Peyer's patch (tissue), 4 donors: ENCODE measurements at regions not wholly inside any gene's neighbourhood (a gene's known extent, or its start where the extent isn't known, plus 50 kb on each side); places are given as distances from the start of the nearest gene placed in this dataset.

Experiments used
- DNase-seq, 3 donors: peaks; one replicate each; pipeline ENCODE4 v3.0.0-alpha.2; 2017 to 2019
- H3K27ac ChIP-seq, 4 donors: fragments of 200-600 bp; sonication (generic); one replicate each; pipeline ENCODE4 v1.5.1; 2016 to 2019
- H3K27me3 ChIP-seq, 2 donors: fragments of 200-600 bp; sonication (generic); one replicate each; pipeline ENCODE4 v1.5.1; 2019
- H3K36me3 ChIP-seq, 3 donors: fragments of 200-600 bp; sonication (generic); one replicate each; pipeline ENCODE4 v1.5.1; 2016 to 2019
- H3K4me1 ChIP-seq, 4 donors: fragments of 200-600 bp; sonication (generic); one replicate each; pipeline ENCODE4 v1.5.1; 2016 to 2019
- H3K4me3 ChIP-seq, 4 donors: fragments of 200-600 bp; sonication (generic); 1 replicate in 3 of 4; 2 replicates in 1 of 4; pipeline ENCODE4 v1.5.1; 2016 to 2019; ENCODE audit warnings: mild to moderate bottlenecking in 1 of 4
- H3K9me3 ChIP-seq, 4 donors: fragments of 200-600 bp; sonication (generic); one replicate each; pipeline ENCODE4 v1.5.1; 2016 to 2019; ENCODE audit warnings: mild to moderate bottlenecking in 1 of 4
- POLR2A ChIP-seq, 2 donors: fragments of 450-650 bp; IDR thresholded peaks; one replicate each; pipeline ENCODE4 v1.5.1; 2017; ENCODE audit warnings: antibody characterized with exemption in 2 of 2, mild to moderate bottlenecking in 2 of 2, moderate library complexity in 2 of 2
- TF ChIP-seq, protein P1 (sequence below), 6 experiments: fragments of 450-650 bp in 4 of 6; fragments of 200-600 bp in 2 of 6; sonication (generic) in 1 of 6; IDR thresholded peaks; one replicate each; pipeline ENCODE4 v1.5.1; 2017 to 2019; ENCODE audit warnings: antibody characterized with exemption in 6 of 6, mild to moderate bottlenecking in 3 of 6, moderate library complexity in 1 of 6

DNA sequence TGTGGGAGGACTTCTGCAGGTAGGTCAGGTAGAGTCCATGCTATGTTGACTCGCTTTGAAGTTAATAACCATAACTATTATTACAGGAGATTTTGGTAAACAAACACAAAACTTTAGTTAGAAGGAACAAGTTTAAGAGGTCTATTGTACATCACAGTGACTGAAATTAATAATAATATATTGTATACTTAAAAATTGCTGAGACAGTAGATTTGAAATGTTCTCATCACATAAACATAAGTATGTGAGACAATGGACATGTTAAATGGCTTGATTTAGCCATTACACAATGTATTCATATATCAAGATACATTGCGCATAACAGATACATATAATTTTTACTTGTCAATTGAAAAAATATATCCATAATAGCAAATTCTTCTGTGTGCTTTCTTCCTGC lies 91.4 kb upstream of the CD53 start:
- Histone ChIP-seq H3K4me3 (no peak overlapping the region), H3K36me3 (no peaks in the 10 kb centered on the region), H3K27me3 (no peaks in the 10 kb centered on the region), H3K4me1 (no peaks in the 10 kb centered on the region), H3K9me3 (no peaks in the 10 kb centered on the region), H3K27ac (no peak overlapping the region)
- no peak for DNase-seq
- no peak for TF ChIP-seq POLR2A (IDR thresholded peaks at IDR 0.05)
- TF ChIP-seq, protein P1, sequence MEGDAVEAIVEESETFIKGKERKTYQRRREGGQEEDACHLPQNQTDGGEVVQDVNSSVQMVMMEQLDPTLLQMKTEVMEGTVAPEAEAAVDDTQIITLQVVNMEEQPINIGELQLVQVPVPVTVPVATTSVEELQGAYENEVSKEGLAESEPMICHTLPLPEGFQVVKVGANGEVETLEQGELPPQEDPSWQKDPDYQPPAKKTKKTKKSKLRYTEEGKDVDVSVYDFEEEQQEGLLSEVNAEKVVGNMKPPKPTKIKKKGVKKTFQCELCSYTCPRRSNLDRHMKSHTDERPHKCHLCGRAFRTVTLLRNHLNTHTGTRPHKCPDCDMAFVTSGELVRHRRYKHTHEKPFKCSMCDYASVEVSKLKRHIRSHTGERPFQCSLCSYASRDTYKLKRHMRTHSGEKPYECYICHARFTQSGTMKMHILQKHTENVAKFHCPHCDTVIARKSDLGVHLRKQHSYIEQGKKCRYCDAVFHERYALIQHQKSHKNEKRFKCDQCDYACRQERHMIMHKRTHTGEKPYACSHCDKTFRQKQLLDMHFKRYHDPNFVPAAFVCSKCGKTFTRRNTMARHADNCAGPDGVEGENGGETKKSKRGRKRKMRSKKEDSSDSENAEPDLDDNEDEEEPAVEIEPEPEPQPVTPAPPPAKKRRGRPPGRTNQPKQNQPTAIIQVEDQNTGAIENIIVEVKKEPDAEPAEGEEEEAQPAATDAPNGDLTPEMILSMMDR (IDR thresholded peaks at IDR 0.05), result no peak

DNA sequence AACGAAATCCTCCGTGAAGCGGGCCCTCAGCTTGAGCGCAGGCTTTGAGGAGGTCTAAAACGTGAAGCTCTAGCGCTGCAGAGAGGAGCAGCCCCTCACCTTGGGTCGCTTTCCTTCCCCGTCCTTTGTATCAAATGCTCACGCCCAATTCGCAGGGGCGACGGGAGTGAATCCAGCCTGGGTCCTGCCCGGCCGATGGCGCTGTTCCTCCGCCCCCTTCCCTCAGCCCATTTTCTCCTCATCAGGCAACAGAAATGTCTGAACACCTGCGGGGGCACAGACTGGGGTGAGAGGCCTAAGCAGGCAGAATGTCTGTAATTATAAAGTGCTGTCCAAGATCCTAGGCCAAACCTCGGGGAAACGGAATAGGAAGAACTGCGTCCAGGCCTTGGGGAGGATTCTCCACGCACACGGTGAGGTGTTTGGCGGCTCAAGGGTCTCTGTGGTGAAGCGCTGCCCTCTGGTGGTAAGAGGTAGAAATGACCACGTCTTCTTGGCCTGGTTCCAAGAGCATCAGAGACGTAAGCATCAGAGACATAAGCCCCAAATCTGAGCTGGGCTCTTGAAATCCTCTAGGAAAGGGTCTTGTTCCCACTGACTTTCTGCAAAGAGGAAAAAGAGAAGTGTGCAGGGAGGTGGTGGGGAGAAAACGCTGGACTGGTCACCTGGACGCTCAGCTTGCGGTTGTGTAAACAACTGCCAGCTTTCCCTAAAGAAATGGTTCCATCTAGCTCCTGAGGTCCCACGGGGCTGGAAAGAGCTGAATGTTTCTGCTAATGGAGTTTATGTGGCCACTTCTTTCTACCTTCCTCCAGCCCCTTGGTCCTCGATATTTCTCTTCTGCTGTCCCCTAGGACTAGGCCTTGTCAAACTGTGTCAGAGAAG lies 92.1 kb upstream of the CD53 start:
- TF ChIP-seq, protein P1 (IDR thresholded peaks at IDR 0.05), result peak; percentile 59 to 80 (median 66)
- no peak for TF ChIP-seq POLR2A (IDR thresholded peaks at IDR 0.05)
- H3K27me3 ChIP-seq, result no peaks in the 10 kb centered on the region
- no peaks in the 10 kb centered on the region for H3K4me1 ChIP-seq
- no peaks in the 10 kb centered on the region for H3K9me3 ChIP-seq
- no peak overlapping the region for H3K27ac ChIP-seq
- no peak overlapping the region for H3K4me3 ChIP-seq
- H3K36me3 ChIP-seq, result no peaks in the 10 kb centered on the region
- peak; percentile 53 to 85 (median 77) for DNase-seq

DNA sequence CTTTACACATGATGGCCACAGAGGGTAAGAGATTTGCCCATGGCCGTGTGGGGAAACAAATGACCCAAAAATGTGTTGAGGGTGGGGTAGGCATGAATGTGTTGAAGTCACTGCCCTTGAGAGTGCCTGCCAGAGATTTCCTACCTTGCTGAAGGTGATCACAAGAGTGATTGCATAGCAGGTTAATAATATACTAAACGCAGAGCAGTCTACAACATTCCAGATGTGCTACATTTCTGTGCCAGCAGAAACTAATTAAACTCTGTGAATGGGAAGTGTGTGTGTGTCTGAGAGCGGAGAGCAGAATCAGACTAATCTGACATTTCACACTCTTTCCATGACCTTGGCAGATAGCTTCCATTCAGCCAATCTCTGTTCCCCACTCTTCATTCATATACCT lies 93.3 kb upstream of the CD53 start:
- Histone ChIP-seq H3K9me3 (no peaks in the 10 kb centered on the region), H3K27me3 (no peaks in the 10 kb centered on the region), H3K4me1 (no peaks in the 10 kb centered on the region), H3K4me3 (no peak overlapping the region), H3K36me3 (no peaks in the 10 kb centered on the region), H3K27ac (no peak overlapping the region)
- no peak for DNase-seq
- no peak for TF ChIP-seq POLR2A (IDR thresholded peaks at IDR 0.05)
- TF ChIP-seq, protein P1 (IDR thresholded peaks at IDR 0.05), result no peak

DNA sequence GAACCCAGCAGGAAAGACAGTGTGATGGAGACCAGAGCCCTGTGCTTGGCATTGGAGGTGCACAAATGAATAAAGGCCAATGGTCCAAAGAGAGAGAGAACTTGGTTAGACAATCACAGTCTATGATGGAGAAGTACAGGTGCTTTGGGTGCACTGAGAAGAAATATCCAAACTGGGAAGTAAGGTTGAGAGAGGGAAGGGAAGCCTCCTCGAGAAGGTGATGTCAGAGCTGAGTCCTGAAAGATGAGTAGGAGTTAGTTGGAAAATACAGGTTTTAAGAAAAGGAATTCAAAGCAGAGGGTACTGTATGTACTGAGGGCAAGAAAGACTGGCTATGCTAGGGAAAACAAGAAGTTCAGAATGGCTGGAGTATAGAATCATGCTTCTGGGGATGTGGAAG lies 94.1 kb upstream of the CD53 start:
- H3K27ac ChIP-seq, result no peak overlapping the region
- TF ChIP-seq POLR2A (IDR thresholded peaks at IDR 0.05), result no peak
- TF ChIP-seq, protein P1 (IDR thresholded peaks at IDR 0.05), result no peak
- H3K4me1 ChIP-seq, result no peaks in the 10 kb centered on the region
- H3K9me3 ChIP-seq, result no peaks in the 10 kb centered on the region
- DNase-seq, result no peak
- no peaks in the 10 kb centered on the region for H3K36me3 ChIP-seq
- no peak overlapping the region for H3K4me3 ChIP-seq
- no peaks in the 10 kb centered on the region for H3K27me3 ChIP-seq

DNA sequence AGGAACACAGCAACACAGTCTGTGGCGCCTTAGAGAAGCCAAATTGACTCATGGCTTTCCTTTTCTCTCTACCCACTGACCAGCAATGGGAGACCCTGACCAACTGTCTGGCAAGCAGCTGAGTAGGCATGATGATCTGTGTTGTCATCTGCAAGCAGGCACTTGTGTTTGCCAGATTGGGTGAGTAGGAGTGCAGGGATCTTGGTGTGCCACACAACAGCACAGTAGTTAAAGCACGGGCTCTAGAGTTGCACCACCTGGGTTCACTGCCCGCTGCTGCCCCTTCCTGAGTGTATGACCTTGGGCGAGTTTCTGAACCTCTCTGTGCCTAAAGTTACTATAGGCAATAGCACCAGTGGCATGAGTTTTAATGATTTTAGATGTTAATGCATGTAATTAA lies 95.7 kb upstream of the CD53 start:
- no peaks in the 10 kb centered on the region for H3K36me3 ChIP-seq
- H3K9me3 ChIP-seq, result no peaks in the 10 kb centered on the region
- TF ChIP-seq, protein P1 (IDR thresholded peaks at IDR 0.05), result no peak
- no peak for TF ChIP-seq POLR2A (IDR thresholded peaks at IDR 0.05)
- H3K27me3 ChIP-seq, result no peaks in the 10 kb centered on the region
- H3K27ac ChIP-seq, result no peak overlapping the region
- no peak for DNase-seq
- no peaks in the 10 kb centered on the region for H3K4me1 ChIP-seq
- no peak overlapping the region for H3K4me3 ChIP-seq
